ENCODE measurements at regions not wholly inside any gene's neighbourhood (a gene's known extent, or its start where the extent isn't known, plus 50 kb on each side); places are given as distances from the start of the nearest gene placed in this dataset.
A peak's percentile ranks its signal among the peaks of the same experiment; 100 is the strongest.

DNA sequence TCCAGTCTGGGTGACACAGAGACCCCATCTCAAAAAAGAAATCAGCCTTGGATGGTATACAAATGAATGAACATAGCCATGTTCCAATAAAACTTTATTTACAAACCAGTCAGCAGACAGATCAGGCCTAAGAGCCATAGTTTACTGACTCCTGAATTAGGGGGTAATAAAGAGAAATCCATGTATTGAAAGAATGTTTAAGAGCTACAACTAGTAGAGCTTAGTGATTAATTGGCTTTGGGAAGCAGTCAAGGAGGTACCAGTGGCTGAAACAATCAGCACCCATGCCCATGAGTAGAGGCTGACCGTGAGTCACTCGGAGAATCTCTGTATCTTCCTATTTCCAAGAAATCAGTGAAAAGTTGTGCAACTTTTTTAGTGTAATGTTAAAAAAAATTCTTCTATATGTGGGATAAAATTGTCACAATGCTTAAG is 223.6 kb upstream of the RREB1 start:
- Histone ChIP-seq H3K9ac (ENCODE audit: low read length in 2 of 2) (no peak overlapping the region), H3K4me3 (ENCODE audit: low read length in 2 of 2) (no peak overlapping the region), H3K27ac (ENCODE audit: low read length) (no peak overlapping the region), H3K27me3 (ENCODE audit: control insufficient read depth in 1 of 2, insufficient read depth in 2 of 2, low read length in 2 of 2) (no peaks in the 10 kb centered on the region), H3K36me3 (ENCODE audit: control insufficient read depth in 2 of 2, insufficient read depth in 2 of 2, low read length in 2 of 2) (no peaks in the 10 kb centered on the region), H3K9me3 (ENCODE audit: control insufficient read depth in 2 of 2, low read length in 2 of 2) (no peaks in the 10 kb centered on the region), H3K4me1 (ENCODE audit: control insufficient read depth, insufficient read depth, low read length) (peaks cover 2% of the 10 kb centered on the region)

GRCh38 chr6:6884916-6885315 is 222.8 kb upstream of the RREB1 start:
- no peak overlapping the region for H3K9ac ChIP-seq (ENCODE audit: low read length in 2 of 2)
- no peaks in the 10 kb centered on the region for H3K36me3 ChIP-seq (ENCODE audit: control insufficient read depth in 2 of 2, insufficient read depth in 2 of 2, low read length in 2 of 2)
- H3K9me3 ChIP-seq (ENCODE audit: control insufficient read depth in 2 of 2, low read length in 2 of 2), result no peaks in the 10 kb centered on the region
- H3K27me3 ChIP-seq (ENCODE audit: control insufficient read depth in 1 of 2, insufficient read depth in 2 of 2, low read length in 2 of 2), result no peaks in the 10 kb centered on the region
- no peak overlapping the region for H3K27ac ChIP-seq (ENCODE audit: low read length)
- no peak overlapping the region for H3K4me3 ChIP-seq (ENCODE audit: low read length in 2 of 2)
- peaks cover 2% of the 10 kb centered on the region for H3K4me1 ChIP-seq (ENCODE audit: control insufficient read depth, insufficient read depth, low read length)

- Histone ChIP-seq H3K27me3 (ENCODE audit: control insufficient read depth in 1 of 2, insufficient read depth in 2 of 2, low read length in 2 of 2) (no peaks in the 10 kb centered on the region), H3K27ac (ENCODE audit: low read length) (no peak overlapping the region), H3K9me3 (ENCODE audit: control insufficient read depth in 2 of 2, low read length in 2 of 2) (no peaks in the 10 kb centered on the region), H3K4me3 (ENCODE audit: low read length in 2 of 2) (no peak overlapping the region), H3K4me1 (ENCODE audit: control insufficient read depth, insufficient read depth, low read length) (peaks cover 4% of the 10 kb centered on the region), H3K36me3 (ENCODE audit: control insufficient read depth in 2 of 2, insufficient read depth in 2 of 2, low read length in 2 of 2) (no peaks in the 10 kb centered on the region), H3K9ac (ENCODE audit: low read length in 2 of 2) (no peak overlapping the region)
Measured at GRCh38 chr6:6885521-6886170, 222.1 kb upstream of the RREB1 start.

- no peak overlapping the region for H3K9ac ChIP-seq (ENCODE audit: low read length in 2 of 2)
- peaks cover 7% of the 10 kb centered on the region for H3K4me1 ChIP-seq (ENCODE audit: control insufficient read depth, insufficient read depth, low read length)
- no peaks in the 10 kb centered on the region for H3K27me3 ChIP-seq (ENCODE audit: control insufficient read depth in 1 of 2, insufficient read depth in 2 of 2, low read length in 2 of 2)
- H3K9me3 ChIP-seq (ENCODE audit: control insufficient read depth in 2 of 2, low read length in 2 of 2), result no peaks in the 10 kb centered on the region
- H3K27ac ChIP-seq (ENCODE audit: low read length), result no peak overlapping the region
- H3K36me3 ChIP-seq (ENCODE audit: control insufficient read depth in 2 of 2, insufficient read depth in 2 of 2, low read length in 2 of 2), result no peaks in the 10 kb centered on the region
- H3K4me3 ChIP-seq (ENCODE audit: low read length in 2 of 2), result no peak overlapping the region
Measured at GRCh38 chr6:6886171-6886885, 221.4 kb upstream of the RREB1 start.

DNA sequence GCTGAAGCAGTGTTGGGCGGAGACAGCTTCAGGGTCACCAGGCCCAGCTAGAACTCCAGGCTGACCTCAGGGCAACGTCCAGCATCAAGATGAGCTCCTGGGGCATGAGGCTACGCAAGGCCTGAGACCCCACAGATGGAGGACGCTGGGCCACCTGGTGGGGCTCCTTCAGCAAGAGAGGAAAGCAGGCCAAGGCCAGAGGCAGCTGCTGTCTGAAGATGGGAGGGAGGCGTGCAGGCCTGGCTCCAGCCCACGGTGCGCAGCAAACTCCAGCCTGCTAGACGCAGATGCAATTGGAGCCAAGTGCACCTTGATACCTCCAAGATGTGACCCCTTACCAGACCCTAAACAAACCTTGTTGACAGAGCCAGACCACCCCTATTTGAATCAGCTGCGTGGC is 220.9 kb upstream of the RREB1 start:
- H3K36me3 ChIP-seq (ENCODE audit: control insufficient read depth in 2 of 2, insufficient read depth in 2 of 2, low read length in 2 of 2), result no peaks in the 10 kb centered on the region
- no peak overlapping the region for H3K27ac ChIP-seq (ENCODE audit: low read length)
- no peaks in the 10 kb centered on the region for H3K27me3 ChIP-seq (ENCODE audit: control insufficient read depth in 1 of 2, insufficient read depth in 2 of 2, low read length in 2 of 2)
- no peaks in the 10 kb centered on the region for H3K9me3 ChIP-seq (ENCODE audit: control insufficient read depth in 2 of 2, low read length in 2 of 2)
- no peak overlapping the region for H3K4me3 ChIP-seq (ENCODE audit: low read length in 2 of 2)
- peaks cover 7% of the 10 kb centered on the region for H3K4me1 ChIP-seq (ENCODE audit: control insufficient read depth, insufficient read depth, low read length)
- no peak overlapping the region for H3K9ac ChIP-seq (ENCODE audit: low read length in 2 of 2)

GRCh38 chr6:6889601-6890000 is 218.2 kb upstream of the RREB1 start:
- Histone ChIP-seq H3K27ac (ENCODE audit: low read length) (no peak overlapping the region), H3K9ac (ENCODE audit: low read length in 2 of 2) (no peak overlapping the region), H3K4me1 (ENCODE audit: control insufficient read depth, insufficient read depth, low read length) (peaks cover 7% of the 10 kb centered on the region), H3K9me3 (ENCODE audit: control insufficient read depth in 2 of 2, low read length in 2 of 2) (no peaks in the 10 kb centered on the region), H3K4me3 (ENCODE audit: low read length in 2 of 2) (no peak overlapping the region), H3K36me3 (ENCODE audit: control insufficient read depth in 2 of 2, insufficient read depth in 2 of 2, low read length in 2 of 2) (no peaks in the 10 kb centered on the region), H3K27me3 (ENCODE audit: control insufficient read depth in 1 of 2, insufficient read depth in 2 of 2, low read length in 2 of 2) (no peaks in the 10 kb centered on the region)

GRCh38 chr6:6890400-6890858 is 217.3 kb upstream of the RREB1 start:
- peaks cover 7% of the 10 kb centered on the region for H3K4me1 ChIP-seq (ENCODE audit: control insufficient read depth, insufficient read depth, low read length)
- no peak overlapping the region for H3K27ac ChIP-seq (ENCODE audit: low read length)
- no peak overlapping the region for H3K4me3 ChIP-seq (ENCODE audit: low read length in 2 of 2)
- H3K9ac ChIP-seq (ENCODE audit: low read length in 2 of 2), result peak overlapping the region in 1 of 2 donors; percentile 13
- no peaks in the 10 kb centered on the region for H3K27me3 ChIP-seq (ENCODE audit: control insufficient read depth in 1 of 2, insufficient read depth in 2 of 2, low read length in 2 of 2)
- no peaks in the 10 kb centered on the region for H3K36me3 ChIP-seq (ENCODE audit: control insufficient read depth in 2 of 2, insufficient read depth in 2 of 2, low read length in 2 of 2)
- H3K9me3 ChIP-seq (ENCODE audit: control insufficient read depth in 2 of 2, low read length in 2 of 2), result no peaks in the 10 kb centered on the region

GRCh38 chr6:6891125-6891721 is 216.5 kb upstream of the RREB1 start:
- no peaks in the 10 kb centered on the region for H3K36me3 ChIP-seq (ENCODE audit: control insufficient read depth in 2 of 2, insufficient read depth in 2 of 2, low read length in 2 of 2)
- no peaks in the 10 kb centered on the region for H3K9me3 ChIP-seq (ENCODE audit: control insufficient read depth in 2 of 2, low read length in 2 of 2)
- no peaks in the 10 kb centered on the region for H3K27me3 ChIP-seq (ENCODE audit: control insufficient read depth in 1 of 2, insufficient read depth in 2 of 2, low read length in 2 of 2)
- H3K4me3 ChIP-seq (ENCODE audit: low read length in 2 of 2), result no peak overlapping the region
- no peak overlapping the region for H3K27ac ChIP-seq (ENCODE audit: low read length)
- H3K4me1 ChIP-seq (ENCODE audit: control insufficient read depth, insufficient read depth, low read length), result peaks cover 5% of the 10 kb centered on the region
- H3K9ac ChIP-seq (ENCODE audit: low read length in 2 of 2), result no peak overlapping the region

GRCh38 chr6:6891949-6892461 is 215.8 kb upstream of the RREB1 start:
- H3K9me3 ChIP-seq (ENCODE audit: control insufficient read depth in 2 of 2, low read length in 2 of 2), result no peaks in the 10 kb centered on the region
- H3K4me3 ChIP-seq (ENCODE audit: low read length in 2 of 2), result no peak overlapping the region
- no peaks in the 10 kb centered on the region for H3K36me3 ChIP-seq (ENCODE audit: control insufficient read depth in 2 of 2, insufficient read depth in 2 of 2, low read length in 2 of 2)
- no peak overlapping the region for H3K9ac ChIP-seq (ENCODE audit: low read length in 2 of 2)
- H3K4me1 ChIP-seq (ENCODE audit: control insufficient read depth, insufficient read depth, low read length), result peaks cover 5% of the 10 kb centered on the region
- H3K27me3 ChIP-seq (ENCODE audit: control insufficient read depth in 1 of 2, insufficient read depth in 2 of 2, low read length in 2 of 2), result no peaks in the 10 kb centered on the region
- no peak overlapping the region for H3K27ac ChIP-seq (ENCODE audit: low read length)

DNA sequence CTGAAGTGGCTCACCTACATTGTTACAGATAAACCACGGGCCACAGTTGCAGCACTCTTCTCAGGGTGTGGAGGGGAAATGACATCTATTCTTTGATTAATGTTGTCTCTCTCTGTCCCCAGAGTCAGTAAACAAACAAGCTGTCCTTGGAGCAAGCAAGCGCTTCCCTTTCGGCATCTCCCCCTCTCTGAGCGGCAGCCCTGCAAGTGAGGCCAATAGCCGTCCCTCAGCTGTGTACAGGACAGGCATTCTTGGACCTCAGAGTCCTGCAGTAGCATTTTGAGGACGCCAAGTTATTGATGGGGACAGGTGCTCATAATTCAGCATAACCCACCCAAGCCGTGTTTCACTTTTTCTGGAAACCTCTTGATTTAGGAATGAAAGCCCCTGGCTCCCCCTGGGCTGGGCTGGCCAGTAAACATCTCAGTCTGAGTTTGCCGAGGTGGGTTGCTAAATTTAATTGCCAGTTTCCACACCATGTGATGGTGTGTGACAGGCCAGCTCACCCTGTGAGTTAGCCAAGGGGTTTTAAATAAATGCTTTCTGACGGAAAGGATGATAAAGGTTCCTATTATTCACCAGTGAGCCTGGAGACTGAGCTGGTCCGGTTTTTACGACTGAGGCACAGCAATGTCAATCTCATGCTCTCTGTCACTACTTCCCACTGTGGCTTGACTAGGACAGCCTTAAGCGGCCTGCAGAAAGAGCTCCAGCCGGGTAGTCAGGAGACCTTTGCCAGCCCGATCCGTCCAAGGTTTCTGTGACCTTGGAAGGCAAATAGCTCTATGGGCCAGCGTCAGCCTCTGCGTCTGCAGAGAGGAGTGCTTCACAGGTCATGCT is 214.8 kb upstream of the RREB1 start:
- Histone ChIP-seq H3K27me3 (ENCODE audit: control insufficient read depth in 1 of 2, insufficient read depth in 2 of 2, low read length in 2 of 2) (no peaks in the 10 kb centered on the region), H3K36me3 (ENCODE audit: control insufficient read depth in 2 of 2, insufficient read depth in 2 of 2, low read length in 2 of 2) (no peaks in the 10 kb centered on the region), H3K4me1 (ENCODE audit: control insufficient read depth, insufficient read depth, low read length) (peaks cover 5% of the 10 kb centered on the region), H3K4me3 (ENCODE audit: low read length in 2 of 2) (no peak overlapping the region), H3K9ac (ENCODE audit: low read length in 2 of 2) (no peak overlapping the region), H3K27ac (ENCODE audit: low read length) (no peak overlapping the region), H3K9me3 (ENCODE audit: control insufficient read depth in 2 of 2, low read length in 2 of 2) (no peaks in the 10 kb centered on the region)
